Endometrium (tissue), 2 donors: ENCODE measurements at regions not wholly inside any gene's neighbourhood (a gene's known extent, or its start where the extent isn't known, plus 50 kb on each side); places are given as distances from the start of the nearest gene placed in this dataset.
A peak's percentile ranks its signal among the peaks of the same experiment; 100 is the strongest.

Source experiments
- FAIRE-seq: peaks from 2 replicates; lab custom pipeline; 2012; peaks lifted over from hg19 to GRCh38; lab: Jason Lieb, UNC
- donor health status: control.
- donor health status: control.

DNA sequence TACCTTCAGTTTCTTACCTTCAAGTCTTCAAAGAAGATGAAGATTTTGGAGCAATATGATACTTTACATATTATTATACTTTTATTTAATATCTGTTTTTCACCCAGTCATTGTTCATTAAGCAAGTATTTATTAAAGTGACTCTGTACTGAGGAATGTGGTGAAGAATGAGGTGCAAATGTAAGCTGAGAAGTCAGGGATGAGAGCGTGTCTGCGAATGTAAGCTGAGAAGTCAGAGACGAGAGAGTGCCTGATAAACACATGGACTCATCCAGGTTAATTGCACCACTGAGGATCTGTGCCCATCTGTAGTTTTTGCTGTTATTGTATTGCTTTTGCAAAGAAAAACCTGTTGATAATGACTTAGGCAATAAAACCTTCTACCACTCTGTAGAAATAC is 211.9 kb upstream of the FAR2 start:
- peak; percentile 12 for FAIRE-seq

DNA sequence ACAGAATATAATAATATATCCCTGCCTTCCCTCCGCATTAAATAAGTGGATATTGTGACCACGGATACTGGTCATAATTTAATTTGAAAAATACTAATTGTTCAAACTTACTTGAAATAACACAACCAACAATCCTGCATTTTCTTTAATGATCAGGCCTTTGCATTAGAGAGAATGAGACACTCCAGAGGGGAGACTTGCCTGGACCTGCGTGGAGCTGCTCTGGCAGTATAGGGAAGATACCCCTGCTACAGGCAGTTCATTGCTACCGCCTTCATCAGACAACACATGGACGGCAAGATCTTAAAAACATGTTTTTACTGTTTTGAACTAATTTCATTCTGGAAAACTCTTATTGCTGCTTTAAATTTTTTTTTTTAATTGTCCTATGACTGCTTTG is 211.0 kb upstream of the FAR2 start:
- no peak for FAIRE-seq

DNA sequence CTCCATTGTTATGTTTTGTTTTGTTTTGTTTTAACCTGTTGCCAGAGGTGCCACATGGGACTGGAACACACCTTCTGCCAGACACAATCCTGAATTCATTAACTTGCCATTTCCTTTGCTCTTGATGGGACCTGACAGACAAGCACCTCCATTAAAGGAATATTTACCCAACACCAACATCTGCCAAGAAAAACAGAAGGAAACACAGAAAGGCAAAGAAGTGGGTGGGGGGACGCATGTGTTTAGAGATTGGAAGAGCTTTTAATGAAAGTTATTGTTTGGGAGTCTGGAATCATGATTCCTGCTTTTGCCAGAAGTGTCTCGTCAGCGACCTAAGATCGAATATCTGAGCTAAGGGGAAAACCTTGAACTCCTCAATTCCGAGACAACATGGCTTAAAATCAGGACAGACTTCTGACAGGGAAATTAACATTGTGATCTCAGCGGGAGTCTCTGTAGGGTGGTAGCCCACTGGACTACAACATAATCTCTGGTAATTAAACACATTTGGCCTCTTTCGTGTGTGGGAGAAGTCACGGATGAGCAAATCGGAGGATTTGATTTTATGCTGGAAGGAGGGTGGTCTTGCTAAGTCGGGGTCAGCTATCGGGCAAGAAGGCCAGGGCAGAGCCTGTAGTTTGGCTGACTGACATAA is 210.4 kb upstream of the FAR2 start:
- peak; percentile 80 for FAIRE-seq

DNA sequence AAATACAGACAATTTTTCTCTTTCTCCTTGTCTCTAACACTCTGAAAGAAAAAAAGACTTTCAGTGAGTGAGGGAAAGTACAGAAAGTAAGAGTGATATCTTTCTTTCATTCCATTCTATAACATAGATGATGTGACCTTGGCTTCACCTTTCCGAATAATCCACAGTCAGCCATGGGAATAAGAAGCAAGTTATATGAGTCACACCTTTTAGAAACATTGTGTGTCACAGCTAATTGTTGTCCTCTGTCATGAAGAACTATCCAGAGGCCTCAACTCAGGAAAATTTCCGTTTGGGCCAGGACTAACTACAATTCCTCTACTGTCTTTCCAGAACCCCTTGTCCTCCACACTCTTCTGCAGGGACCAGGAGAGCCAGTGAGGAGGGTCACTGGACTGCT is 209.7 kb upstream of the FAR2 start:
- no peak for FAIRE-seq

DNA sequence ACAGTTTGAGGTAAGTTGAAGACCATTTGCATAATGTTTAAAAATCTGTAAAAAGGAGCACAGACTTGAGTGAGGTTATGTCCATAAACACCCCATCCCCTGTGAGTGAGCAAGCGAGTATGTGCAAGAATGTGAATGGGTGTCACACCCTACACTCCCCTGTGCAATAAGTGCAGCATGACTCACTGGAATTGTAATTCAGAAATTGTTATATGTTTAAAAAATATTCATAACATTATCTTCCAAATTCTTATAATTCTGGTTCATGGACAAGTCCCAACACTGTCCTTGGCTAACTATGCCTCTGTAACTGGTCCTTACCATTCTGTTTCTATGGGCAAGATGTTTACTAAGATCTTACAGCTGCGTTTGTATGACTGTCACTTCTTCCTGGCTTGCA is 207.8 kb upstream of the FAR2 start:
- no peak for FAIRE-seq

DNA sequence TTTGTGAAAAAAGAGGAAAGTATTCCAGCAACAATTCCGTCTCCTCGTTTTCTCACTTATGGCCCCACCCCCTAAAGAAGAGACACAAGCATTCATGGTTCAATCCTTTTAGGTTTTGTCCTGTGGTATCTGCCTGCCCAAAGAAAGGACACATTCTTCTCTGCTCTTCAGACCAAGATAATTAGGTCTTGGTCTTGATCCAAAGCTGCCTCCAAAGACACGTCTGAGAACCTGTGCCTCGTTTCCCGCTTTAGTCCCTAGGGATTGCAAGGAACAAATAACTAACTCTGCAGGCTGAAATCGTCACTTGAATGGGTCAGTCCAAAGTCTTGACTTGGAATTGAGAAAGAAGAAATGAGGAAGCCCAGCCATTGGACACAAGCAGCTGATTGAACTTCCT is 202.7 kb upstream of the FAR2 start:
- FAIRE-seq = no peak

DNA sequence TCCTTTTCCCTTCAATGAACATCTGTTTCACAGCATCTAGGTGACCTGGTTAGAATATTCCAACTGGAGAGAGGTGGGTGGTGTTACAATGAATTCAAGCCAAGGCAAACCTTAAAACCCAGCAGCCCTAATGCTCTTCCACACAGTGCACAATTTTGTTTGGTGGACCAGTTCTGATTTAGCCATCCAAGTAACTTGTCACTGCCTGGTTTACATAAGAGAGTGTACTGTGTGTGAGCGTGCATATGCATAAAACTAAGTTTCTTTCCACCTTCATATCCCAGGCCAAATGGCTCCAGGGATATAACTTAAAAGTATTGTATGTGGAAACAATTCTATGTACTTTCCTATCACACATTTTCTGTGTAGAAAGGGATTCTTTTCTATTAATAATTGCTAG is 200.4 kb upstream of the FAR2 start:
- no peak for FAIRE-seq

DNA sequence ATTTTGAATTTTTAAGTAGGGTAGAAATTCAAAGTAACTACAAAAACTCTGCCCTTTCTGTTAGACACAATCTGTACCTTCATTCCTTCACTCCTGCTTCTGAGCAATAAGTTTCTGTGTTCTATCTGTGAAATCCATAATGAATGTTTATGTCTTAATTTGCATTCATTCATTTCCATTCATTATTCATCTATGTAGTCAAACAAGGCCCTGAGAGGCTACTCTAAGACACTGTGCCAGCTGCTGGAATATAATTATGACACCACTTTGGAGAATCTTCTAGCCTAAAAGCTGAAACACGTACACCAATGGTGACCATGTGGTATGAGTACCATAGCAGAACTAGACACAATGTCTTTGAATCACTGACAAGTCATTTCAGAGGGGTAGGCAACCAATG is 199.9 kb upstream of the FAR2 start:
- no peak for FAIRE-seq

DNA sequence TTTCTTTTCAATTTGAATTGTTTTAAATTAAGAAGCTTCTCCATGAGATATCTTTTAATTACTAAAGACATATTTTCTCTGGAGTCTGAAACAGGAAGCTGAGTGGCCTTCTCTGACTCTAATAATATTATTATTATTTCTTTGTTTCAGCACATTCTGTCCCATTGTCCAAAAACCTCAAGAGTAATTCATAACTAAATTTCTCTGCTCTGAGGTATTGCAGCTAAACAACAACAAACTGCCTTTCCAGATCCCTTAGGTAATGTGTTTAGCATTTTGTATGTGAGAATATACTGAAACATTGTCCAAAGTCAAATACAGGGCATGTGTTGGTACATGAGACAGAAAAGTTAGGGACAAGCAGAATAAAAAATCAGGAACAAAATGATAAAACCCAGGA is 199.0 kb upstream of the FAR2 start:
- no peak for FAIRE-seq

DNA sequence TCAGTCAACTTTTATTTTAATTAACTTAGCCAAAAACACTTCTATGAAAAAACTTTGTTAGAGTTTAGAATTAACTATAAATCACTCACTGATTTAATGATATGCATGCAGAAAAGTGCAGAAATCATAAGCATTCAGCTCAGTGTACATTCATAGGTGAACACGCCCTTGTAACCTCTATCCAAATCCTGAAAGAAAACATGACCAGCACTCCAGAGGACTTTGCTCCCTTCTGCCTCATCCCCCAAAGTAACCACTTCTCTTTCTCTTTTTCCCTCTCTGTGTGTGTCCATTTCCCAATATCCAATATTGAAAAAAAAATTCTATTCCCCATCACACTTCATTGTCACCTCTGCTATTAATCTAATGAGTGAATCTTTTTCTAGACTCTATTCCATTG is 197.1 kb upstream of the FAR2 start:
- no peak for FAIRE-seq

DNA sequence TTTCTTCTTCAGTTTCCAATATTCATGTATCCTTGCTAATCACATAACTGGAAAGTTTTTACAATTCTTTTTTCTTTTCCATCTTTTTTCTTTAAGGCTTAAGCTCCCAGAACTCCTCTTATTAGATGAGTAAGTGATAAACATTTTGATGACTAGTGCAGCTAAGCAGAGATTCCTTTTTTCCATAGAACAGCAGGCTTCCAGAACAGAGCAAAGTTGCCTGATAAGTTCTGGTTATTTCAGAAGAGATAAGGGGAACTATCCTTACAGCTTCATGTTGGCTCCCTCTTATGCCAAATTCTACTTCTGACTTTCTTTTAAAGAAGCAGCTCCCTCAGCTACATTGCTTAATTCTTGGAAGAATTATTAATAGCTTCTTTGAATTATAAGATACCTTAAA is 194.7 kb upstream of the FAR2 start:
- no peak for FAIRE-seq

DNA sequence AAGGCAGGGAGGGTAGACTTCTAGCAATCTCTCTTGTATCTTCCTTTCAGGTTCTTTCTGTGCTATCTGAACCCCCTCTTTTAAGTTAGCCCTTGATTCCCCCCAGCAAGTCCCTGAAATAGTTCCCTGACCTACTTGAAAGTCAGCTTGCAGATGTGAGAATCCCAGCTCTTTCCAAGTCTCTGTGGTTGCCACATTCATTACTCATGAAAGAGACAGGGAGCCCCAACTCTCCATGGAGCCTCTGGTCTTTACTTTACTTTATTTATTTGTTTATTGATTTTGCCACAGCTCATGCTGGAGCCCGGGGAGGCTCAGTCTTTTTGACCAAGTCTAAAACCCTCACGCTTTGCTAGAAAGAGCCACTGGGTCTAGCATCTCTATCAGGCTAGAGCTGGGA is 193.6 kb upstream of the FAR2 start:
- no peak for FAIRE-seq

DNA sequence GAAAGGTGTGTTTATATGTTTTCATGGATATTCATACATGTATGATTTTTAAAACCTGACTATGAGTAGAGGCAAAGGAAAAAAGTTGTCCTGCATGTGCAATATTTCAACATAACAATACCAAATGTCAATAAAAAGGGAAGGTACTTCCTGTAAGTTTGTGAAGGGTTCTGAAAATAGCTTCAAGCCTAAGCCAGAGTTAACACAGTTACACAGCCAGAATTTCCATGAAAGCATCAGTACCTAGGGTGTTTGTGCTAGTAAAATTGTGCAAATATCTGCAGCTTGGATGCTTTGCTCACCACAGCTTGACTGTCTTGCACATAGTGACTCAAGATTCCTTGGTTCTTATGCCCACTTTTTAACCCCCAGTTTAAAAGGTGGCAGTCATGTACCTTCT is 193.1 kb upstream of the FAR2 start:
- FAIRE-seq = no peak

DNA sequence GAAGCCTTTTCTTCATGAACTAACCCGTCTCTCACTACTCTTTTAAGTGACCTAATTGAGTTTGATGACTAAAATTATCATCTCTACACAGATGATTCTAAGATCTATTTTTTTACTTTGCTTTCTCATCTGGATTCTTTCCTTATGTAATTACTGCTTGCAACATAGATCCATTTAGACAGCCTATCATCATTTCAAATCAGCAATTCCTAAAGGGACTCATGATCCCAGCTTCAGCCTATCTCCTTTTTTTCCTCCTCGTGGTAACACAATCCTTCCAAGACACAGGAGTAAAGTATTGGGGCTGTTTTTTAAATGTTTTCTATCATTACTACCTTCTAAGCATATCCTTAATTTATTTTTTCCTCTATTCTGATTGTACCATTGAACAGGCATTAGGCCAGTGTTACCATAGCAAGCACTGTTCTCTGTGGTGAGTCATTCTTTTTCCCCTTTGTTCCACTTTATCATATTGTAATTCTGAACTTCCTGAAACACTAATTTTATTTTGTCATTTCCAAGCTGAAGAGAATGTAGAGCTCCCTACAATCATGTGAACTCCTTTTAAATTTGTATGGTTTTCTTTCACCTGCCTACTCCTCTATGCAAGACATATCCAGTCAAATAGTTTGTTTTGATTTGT is 190.4 kb upstream of the FAR2 start:
- no peak for FAIRE-seq

DNA sequence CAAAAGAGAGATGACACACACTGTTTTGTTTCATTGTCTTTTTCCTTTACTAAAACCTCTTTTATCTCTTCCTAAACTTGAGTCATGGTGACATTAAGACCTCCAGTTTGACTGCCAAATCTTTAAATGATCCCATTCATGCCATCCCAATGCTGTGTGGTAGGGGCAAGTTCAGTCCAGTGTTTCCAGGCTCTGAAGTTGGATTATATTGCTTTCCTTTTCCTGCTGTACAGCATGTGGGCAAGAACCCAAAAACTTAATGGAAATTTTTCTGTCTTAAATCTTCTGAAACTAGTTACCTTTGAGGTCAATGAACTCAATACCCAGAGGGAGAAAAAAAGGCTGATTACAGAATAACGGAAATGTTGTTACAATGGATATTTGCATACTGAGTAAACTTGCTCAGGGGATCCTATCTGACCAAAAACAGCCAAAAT is 187.1 kb upstream of the FAR2 start:
- no peak for FAIRE-seq

DNA sequence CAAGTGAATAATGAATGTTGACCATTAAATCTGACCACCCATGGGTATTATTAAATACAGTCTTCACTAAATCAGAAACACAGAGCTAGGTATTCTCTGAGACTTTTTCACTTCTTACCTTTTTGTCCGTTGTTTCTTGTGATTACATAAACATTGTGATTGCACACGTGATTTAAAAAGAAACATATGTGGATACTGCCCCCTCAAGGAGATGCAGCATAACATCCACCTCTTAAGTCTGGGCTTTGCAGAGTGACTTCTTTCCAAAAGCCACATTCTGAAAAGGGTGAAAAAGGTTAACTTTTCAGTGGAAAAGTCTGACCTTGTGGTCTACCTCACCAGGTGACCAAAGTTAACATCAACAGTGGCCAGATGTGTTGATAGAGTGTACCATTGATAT is 185.5 kb upstream of the FAR2 start:
- no peak for FAIRE-seq

DNA sequence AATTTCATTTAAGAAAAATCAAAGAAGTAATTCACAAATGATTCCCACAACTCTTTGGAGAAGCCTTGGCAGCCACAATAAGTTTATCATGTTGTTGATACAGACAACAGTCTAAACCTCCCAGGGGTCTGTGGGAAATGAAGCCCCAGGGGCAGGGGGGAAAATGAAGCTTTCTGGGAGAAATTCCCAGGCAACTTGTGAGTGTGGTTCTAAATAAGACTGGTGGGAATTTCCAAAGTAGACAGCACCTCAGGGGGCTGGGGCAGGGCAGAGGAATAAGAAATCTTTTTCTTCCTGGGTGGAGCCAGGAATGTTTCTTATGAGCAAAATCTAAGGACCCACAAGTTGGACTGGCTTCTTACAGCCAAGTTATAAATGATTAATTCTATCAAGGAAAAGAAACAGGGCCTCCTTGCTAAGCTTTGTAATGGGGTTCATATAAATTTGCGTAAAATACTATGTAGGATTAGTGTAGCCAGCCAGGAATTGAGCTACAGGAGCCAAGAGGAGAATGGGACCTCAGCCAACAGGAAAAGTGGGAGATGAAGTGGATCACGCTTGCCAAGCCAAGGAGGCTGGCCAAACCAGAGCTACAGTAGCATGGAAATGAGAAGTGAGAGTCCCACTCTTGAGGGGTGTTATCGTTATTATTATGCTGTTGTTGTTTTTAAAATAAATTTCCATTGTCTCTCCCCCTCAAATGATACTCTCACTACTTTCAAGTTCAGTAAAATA is 182.9 kb upstream of the FAR2 start:
- no peak for FAIRE-seq

DNA sequence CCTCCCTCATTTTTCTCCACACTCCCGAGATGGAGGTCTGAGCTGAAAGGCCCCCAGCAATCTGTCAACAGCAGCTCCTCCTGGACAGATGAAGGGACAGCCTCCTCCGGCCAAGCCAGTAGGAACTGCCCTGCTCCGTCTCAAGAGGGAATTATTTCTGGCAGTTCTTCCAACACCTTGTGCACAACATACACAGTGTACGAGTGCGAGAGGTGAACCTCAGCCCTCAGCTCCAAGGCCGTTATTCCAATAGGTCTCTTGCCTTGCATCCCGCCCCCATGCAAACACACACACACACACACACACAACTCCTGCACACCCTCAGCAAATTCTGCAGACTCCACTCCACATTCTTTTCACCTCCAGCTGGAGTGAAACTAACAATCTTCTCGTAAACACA is 181.7 kb upstream of the FAR2 start:
- no peak for FAIRE-seq

DNA sequence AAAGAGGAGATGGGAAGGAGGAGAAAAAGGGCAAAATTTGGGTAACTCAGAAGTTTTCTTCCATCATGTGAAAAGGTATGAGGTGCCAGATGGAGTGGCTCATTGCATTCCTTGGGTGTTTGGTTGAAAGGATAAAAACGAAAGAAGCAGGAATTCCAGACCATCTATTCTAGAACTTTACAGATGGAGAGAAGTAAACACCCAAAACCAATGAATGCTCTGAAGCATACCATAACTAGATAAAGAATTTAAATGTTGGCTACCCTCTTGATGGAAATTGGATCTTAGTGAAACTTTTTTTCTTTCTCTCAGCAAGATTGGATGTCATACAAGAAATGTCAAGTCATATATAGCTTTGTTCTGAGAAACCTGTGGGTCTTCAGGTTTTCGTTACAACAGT is 175.6 kb upstream of the FAR2 start:
- no peak for FAIRE-seq

DNA sequence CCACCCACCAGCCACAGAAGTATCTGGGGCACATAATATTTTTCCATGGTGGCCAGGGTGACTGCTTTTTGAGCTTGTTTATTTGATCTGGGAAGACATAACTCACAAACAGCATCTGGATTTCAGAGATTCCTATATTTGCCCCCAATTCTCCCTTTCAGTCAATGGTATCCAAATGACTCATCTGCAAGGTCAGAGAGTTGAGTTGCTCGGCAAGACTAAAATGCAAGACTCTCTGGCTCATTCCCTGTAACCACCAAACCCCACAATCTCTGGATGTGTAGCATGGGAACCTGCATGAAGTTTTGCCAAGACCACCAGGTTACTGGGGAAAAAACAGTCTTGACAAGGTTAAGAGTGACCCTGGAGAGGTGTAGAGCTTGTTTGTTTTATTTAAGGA is 174.9 kb upstream of the FAR2 start:
- FAIRE-seq = no peak

DNA sequence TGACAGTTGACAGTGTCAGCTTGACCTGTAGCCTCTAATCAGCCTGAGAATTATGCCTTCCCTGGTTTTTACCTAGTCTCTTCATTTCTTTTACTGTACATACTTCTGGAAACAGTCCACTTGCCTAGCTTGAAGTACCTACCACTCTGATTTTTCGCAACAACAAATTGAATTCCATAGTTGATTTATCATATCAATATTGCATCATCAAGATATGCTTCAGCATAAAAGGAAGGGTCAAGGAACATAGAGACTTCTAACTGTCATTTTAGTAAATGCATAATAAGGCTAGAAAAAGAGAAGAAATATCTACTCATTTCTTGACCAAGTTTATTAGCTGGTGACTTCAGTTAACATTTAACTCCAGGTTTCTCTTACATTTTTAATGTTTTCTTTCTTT is 174.2 kb upstream of the FAR2 start:
- FAIRE-seq = no peak

DNA sequence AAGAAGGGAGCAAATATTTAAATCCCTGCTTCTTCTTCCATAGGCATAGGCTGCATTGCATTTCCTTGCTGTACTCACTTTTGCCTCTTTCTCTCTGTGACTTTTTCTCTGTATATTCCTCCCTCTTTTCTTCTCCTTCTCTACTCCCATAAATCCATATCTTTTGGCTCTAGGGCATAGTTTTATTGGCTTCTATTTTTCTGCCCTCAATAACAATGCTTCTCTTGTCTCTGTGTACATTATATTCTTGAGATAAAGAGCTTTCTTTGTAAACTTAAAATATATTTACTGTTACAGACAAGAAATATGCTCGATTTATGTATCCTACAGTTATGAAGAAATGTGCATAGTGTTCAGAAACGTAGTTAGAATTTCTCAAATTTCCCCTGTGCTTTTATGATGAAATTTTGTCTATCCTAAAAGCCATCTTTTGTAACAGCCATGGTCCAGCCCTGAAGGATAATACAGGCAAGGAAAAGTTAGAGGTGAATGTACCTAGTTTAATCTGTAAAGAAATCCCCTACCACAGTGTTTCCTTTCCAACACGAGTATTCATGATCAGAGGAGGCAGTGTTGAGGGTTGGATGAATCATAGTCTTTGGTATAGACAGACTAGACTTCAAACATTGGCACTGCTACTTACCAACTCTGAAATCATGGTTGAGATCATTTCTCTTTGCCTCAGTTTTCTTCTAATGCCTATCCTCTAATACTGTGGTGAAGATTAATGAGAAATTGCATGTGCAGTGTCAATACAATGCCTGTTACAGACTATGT is 173.3 kb upstream of the FAR2 start:
- no peak for FAIRE-seq

DNA sequence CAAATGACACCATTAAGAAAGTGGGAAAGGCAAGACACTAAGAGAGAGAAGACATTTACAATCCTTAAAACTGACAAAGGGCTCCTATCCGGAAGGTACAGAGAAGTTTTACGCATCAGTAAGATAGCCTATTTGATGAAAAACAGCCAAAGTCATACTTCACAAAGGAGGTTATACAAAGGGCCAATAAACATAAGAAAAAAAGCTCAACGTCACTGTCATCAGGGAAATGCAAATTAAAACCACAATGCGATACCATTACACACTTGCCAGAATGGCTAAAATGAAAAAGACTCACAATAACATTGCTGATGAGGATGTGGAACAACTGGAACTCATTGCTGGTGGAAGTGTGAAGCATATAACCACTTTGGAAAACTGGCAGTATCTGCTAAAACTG is 168.6 kb upstream of the FAR2 start:
- no peak for FAIRE-seq
